PFSK-1 (cell line): ENCODE measurements at regions not wholly inside any gene's neighbourhood (a gene's known extent, or its start where the extent isn't known, plus 50 kb on each side); places are given as distances from the start of the nearest gene placed in this dataset.

ENCODE experiments used
- REST ChIP-seq, 2 experiments: IDR thresholded peaks; 2 replicates each; pipeline versions ENCODE4 v1.6.1 to v1.8.0; 2011 to 2012; ENCODE audit warnings: low read depth in 2 of 2, low read length in 2 of 2, control low read depth in 1 of 2, inconsistent platforms in 1 of 2, mild to moderate bottlenecking in 1 of 2, moderate library complexity in 1 of 2; ENCODE audit not compliant: insufficient read depth in 1 of 2
- SIN3A ChIP-seq: IDR thresholded peaks from 2 replicates; pipeline ENCODE4 v1.6.1; 2012; ENCODE audit warnings: mild to moderate bottlenecking, low read length, moderate library complexity, borderline replicate concordance; ENCODE audit not compliant: insufficient read depth
- TAF1 ChIP-seq: IDR thresholded peaks from 2 replicates; pipeline ENCODE4 v1.6.1; 2012; ENCODE audit warnings: low read length, control low read depth, borderline replicate concordance; ENCODE audit not compliant: insufficient read depth

GRCh38 chr11:127609025-127609773 lies 608.6 kb upstream of the KIRREL3 start:
- TF ChIP-seq TAF1 (no peak), SIN3A (no peak), REST (IDR thresholded peaks at IDR 0.05; ENCODE audit: insufficient read depth in 1 of 2, low read depth in 2 of 2, low read length in 2 of 2) (no peak)
